ENCODE measurements at regions not wholly inside any gene's neighbourhood (a gene's known extent, or its start where the extent isn't known, plus 50 kb on each side); places are given as distances from the start of the nearest gene placed in this dataset.

GRCh38 chr2:147057892-147058490, 786.8 kb upstream of the ACVR2A start:
- no peak overlapping the region for H3K4me3 ChIP-seq (ENCODE audit: low read depth, low read length)
- peaks cover 29% of the 10 kb centered on the region for H3K4me1 ChIP-seq (ENCODE audit: control insufficient read depth, insufficient read depth, low read length)
- H3K9ac ChIP-seq (ENCODE audit: low read depth, low read length): no peak overlapping the region
- no peaks in the 10 kb centered on the region for H3K27me3 ChIP-seq (ENCODE audit: control insufficient read depth, insufficient read depth, low read length)
- H3K27ac ChIP-seq (ENCODE audit: low read depth, low read length): peak overlapping the region; percentile 0
- no peaks in the 10 kb centered on the region for H3K36me3 ChIP-seq (ENCODE audit: control insufficient read depth, insufficient read depth, low read length)
- no peaks in the 10 kb centered on the region for H3K9me3 ChIP-seq (ENCODE audit: control insufficient read depth, insufficient read depth, low read length)

- no peaks in the 10 kb centered on the region for H3K9me3 ChIP-seq (ENCODE audit: control insufficient read depth, insufficient read depth, low read length)
Observed at GRCh38 chr2:147051814-147052213, 793.0 kb upstream of the ACVR2A start.

GRCh38 chr2:147051248-147051647, 793.6 kb upstream of the ACVR2A start:
- no peak overlapping the region for H3K4me3 ChIP-seq (ENCODE audit: low read depth, low read length)
- H3K9me3 ChIP-seq (ENCODE audit: control insufficient read depth, insufficient read depth, low read length): no peaks in the 10 kb centered on the region
- no peak overlapping the region for H3K27ac ChIP-seq (ENCODE audit: low read depth, low read length)
- H3K4me1 ChIP-seq (ENCODE audit: control insufficient read depth, insufficient read depth, low read length): peaks cover 11% of the 10 kb centered on the region
- H3K9ac ChIP-seq (ENCODE audit: low read depth, low read length): no peak overlapping the region
- H3K27me3 ChIP-seq (ENCODE audit: control insufficient read depth, insufficient read depth, low read length): no peaks in the 10 kb centered on the region
- no peaks in the 10 kb centered on the region for H3K36me3 ChIP-seq (ENCODE audit: control insufficient read depth, insufficient read depth, low read length)

More at GRCh38 chr2:147051814-147052213, 793.0 kb upstream of the ACVR2A start:
- Histone ChIP-seq H3K4me3 (ENCODE audit: low read depth, low read length) (no peak overlapping the region), H3K4me1 (ENCODE audit: control insufficient read depth, insufficient read depth, low read length) (peaks cover 6% of the 10 kb centered on the region), H3K36me3 (ENCODE audit: control insufficient read depth, insufficient read depth, low read length) (no peaks in the 10 kb centered on the region), H3K27ac (ENCODE audit: low read depth, low read length) (no peak overlapping the region), H3K9ac (ENCODE audit: low read depth, low read length) (no peak overlapping the region), H3K27me3 (ENCODE audit: control insufficient read depth, insufficient read depth, low read length) (no peaks in the 10 kb centered on the region)

GRCh38 chr2:147049957-147050356, 794.9 kb upstream of the ACVR2A start:
- Histone ChIP-seq H3K27me3 (ENCODE audit: control insufficient read depth, insufficient read depth, low read length) (no peaks in the 10 kb centered on the region), H3K4me3 (ENCODE audit: low read depth, low read length) (no peak overlapping the region), H3K9me3 (ENCODE audit: control insufficient read depth, insufficient read depth, low read length) (no peaks in the 10 kb centered on the region), H3K9ac (ENCODE audit: low read depth, low read length) (no peak overlapping the region), H3K36me3 (ENCODE audit: control insufficient read depth, insufficient read depth, low read length) (no peaks in the 10 kb centered on the region), H3K27ac (ENCODE audit: low read depth, low read length) (no peak overlapping the region), H3K4me1 (ENCODE audit: control insufficient read depth, insufficient read depth, low read length) (peaks cover 20% of the 10 kb centered on the region)

GRCh38 chr2:147046473-147046872, 798.4 kb upstream of the ACVR2A start:
- H3K4me3 ChIP-seq (ENCODE audit: low read depth, low read length): no peak overlapping the region
- no peak overlapping the region for H3K9ac ChIP-seq (ENCODE audit: low read depth, low read length)
- H3K27me3 ChIP-seq (ENCODE audit: control insufficient read depth, insufficient read depth, low read length): no peaks in the 10 kb centered on the region
- no peaks in the 10 kb centered on the region for H3K36me3 ChIP-seq (ENCODE audit: control insufficient read depth, insufficient read depth, low read length)
- H3K4me1 ChIP-seq (ENCODE audit: control insufficient read depth, insufficient read depth, low read length): peaks cover 20% of the 10 kb centered on the region
- no peaks in the 10 kb centered on the region for H3K9me3 ChIP-seq (ENCODE audit: control insufficient read depth, insufficient read depth, low read length)
- H3K27ac ChIP-seq (ENCODE audit: low read depth, low read length): no peak overlapping the region

GRCh38 chr2:147045113-147045512, 799.7 kb upstream of the ACVR2A start:
- no peaks in the 10 kb centered on the region for H3K27me3 ChIP-seq (ENCODE audit: control insufficient read depth, insufficient read depth, low read length)
- no peaks in the 10 kb centered on the region for H3K9me3 ChIP-seq (ENCODE audit: control insufficient read depth, insufficient read depth, low read length)
- H3K4me1 ChIP-seq (ENCODE audit: control insufficient read depth, insufficient read depth, low read length): peaks cover 20% of the 10 kb centered on the region
- no peak overlapping the region for H3K4me3 ChIP-seq (ENCODE audit: low read depth, low read length)
- H3K36me3 ChIP-seq (ENCODE audit: control insufficient read depth, insufficient read depth, low read length): no peaks in the 10 kb centered on the region
- H3K9ac ChIP-seq (ENCODE audit: low read depth, low read length): no peak overlapping the region
- H3K27ac ChIP-seq (ENCODE audit: low read depth, low read length): no peak overlapping the region

- Histone ChIP-seq H3K27me3 (ENCODE audit: control insufficient read depth, insufficient read depth, low read length) (no peaks in the 10 kb centered on the region), H3K9ac (ENCODE audit: low read depth, low read length) (no peak overlapping the region), H3K9me3 (ENCODE audit: control insufficient read depth, insufficient read depth, low read length) (no peaks in the 10 kb centered on the region), H3K4me1 (ENCODE audit: control insufficient read depth, insufficient read depth, low read length) (peaks cover 7% of the 10 kb centered on the region), H3K36me3 (ENCODE audit: control insufficient read depth, insufficient read depth, low read length) (no peaks in the 10 kb centered on the region), H3K27ac (ENCODE audit: low read depth, low read length) (no peak overlapping the region), H3K4me3 (ENCODE audit: low read depth, low read length) (no peak overlapping the region)
Observed at GRCh38 chr2:147041121-147041494, 803.7 kb upstream of the ACVR2A start.

GRCh38 chr2:147040298-147041120, 804.3 kb upstream of the ACVR2A start:
- Histone ChIP-seq H3K9ac (ENCODE audit: low read depth, low read length) (no peak overlapping the region), H3K4me3 (ENCODE audit: low read depth, low read length) (no peak overlapping the region), H3K27me3 (ENCODE audit: control insufficient read depth, insufficient read depth, low read length) (no peaks in the 10 kb centered on the region), H3K27ac (ENCODE audit: low read depth, low read length) (no peak overlapping the region), H3K9me3 (ENCODE audit: control insufficient read depth, insufficient read depth, low read length) (no peaks in the 10 kb centered on the region), H3K36me3 (ENCODE audit: control insufficient read depth, insufficient read depth, low read length) (no peaks in the 10 kb centered on the region), H3K4me1 (ENCODE audit: control insufficient read depth, insufficient read depth, low read length) (peaks cover 4% of the 10 kb centered on the region; the same call in 1 of the 2 replicates)

- H3K27me3 ChIP-seq (ENCODE audit: control insufficient read depth, insufficient read depth, low read length): no peaks in the 10 kb centered on the region
- H3K4me3 ChIP-seq (ENCODE audit: low read depth, low read length): no peak overlapping the region
- H3K27ac ChIP-seq (ENCODE audit: low read depth, low read length): no peak overlapping the region
Observed at GRCh38 chr2:147037048-147037447, 807.8 kb upstream of the ACVR2A start.

GRCh38 chr2:147033044-147033443, 811.8 kb upstream of the ACVR2A start:
- H3K36me3 ChIP-seq (ENCODE audit: control insufficient read depth, insufficient read depth, low read length): no peaks in the 10 kb centered on the region
- no peaks in the 10 kb centered on the region for H3K9me3 ChIP-seq (ENCODE audit: control insufficient read depth, insufficient read depth, low read length)
- no peak overlapping the region for H3K9ac ChIP-seq (ENCODE audit: low read depth, low read length)
- H3K27ac ChIP-seq (ENCODE audit: low read depth, low read length): no peak overlapping the region
- H3K27me3 ChIP-seq (ENCODE audit: control insufficient read depth, insufficient read depth, low read length): no peaks in the 10 kb centered on the region
- H3K4me1 ChIP-seq (ENCODE audit: control insufficient read depth, insufficient read depth, low read length): peaks cover 19% of the 10 kb centered on the region
- H3K4me3 ChIP-seq (ENCODE audit: low read depth, low read length): no peak overlapping the region

More at GRCh38 chr2:147037048-147037447, 807.8 kb upstream of the ACVR2A start:
- H3K36me3 ChIP-seq (ENCODE audit: control insufficient read depth, insufficient read depth, low read length): no peaks in the 10 kb centered on the region
- H3K9ac ChIP-seq (ENCODE audit: low read depth, low read length): no peak overlapping the region
- no peaks in the 10 kb centered on the region for H3K9me3 ChIP-seq (ENCODE audit: control insufficient read depth, insufficient read depth, low read length)
- H3K4me1 ChIP-seq (ENCODE audit: control insufficient read depth, insufficient read depth, low read length): no peaks in the 10 kb centered on the region

GRCh38 chr2:147031897-147032296, 812.9 kb upstream of the ACVR2A start:
- no peaks in the 10 kb centered on the region for H3K27me3 ChIP-seq (ENCODE audit: control insufficient read depth, insufficient read depth, low read length)
- H3K4me3 ChIP-seq (ENCODE audit: low read depth, low read length): no peak overlapping the region
- no peak overlapping the region for H3K9ac ChIP-seq (ENCODE audit: low read depth, low read length)
- no peak overlapping the region for H3K27ac ChIP-seq (ENCODE audit: low read depth, low read length)
- H3K4me1 ChIP-seq (ENCODE audit: control insufficient read depth, insufficient read depth, low read length): peaks cover 19% of the 10 kb centered on the region
- H3K9me3 ChIP-seq (ENCODE audit: control insufficient read depth, insufficient read depth, low read length): no peaks in the 10 kb centered on the region
- no peaks in the 10 kb centered on the region for H3K36me3 ChIP-seq (ENCODE audit: control insufficient read depth, insufficient read depth, low read length)

All from HUES48 (cell line).